ENCODE measurements at regions not wholly inside any gene's neighbourhood (a gene's known extent, or its start where the extent isn't known, plus 50 kb on each side); places are given as distances from the start of the nearest gene placed in this dataset.

DNA sequence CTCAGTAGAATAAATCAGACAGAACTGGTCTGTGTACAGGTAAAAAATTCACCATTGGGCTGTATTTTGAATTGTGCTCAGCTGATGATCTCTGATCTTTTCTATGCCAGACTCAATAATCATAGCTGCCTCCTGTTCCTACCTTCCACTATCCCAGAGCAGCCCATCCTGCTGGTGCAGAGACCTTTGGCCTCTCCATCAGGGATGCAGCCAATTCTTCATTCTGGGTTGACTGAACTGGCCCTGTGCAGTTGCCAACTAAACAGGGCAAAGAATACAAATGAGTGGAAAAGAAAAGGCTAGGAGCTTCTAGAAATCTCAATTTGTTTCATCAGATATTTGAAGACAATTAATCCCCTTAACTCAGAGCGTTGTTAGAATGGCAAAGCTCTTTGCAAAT lies 1781.3 kb upstream of the CELF4 start:
- TF ChIP-seq, protein P1, sequence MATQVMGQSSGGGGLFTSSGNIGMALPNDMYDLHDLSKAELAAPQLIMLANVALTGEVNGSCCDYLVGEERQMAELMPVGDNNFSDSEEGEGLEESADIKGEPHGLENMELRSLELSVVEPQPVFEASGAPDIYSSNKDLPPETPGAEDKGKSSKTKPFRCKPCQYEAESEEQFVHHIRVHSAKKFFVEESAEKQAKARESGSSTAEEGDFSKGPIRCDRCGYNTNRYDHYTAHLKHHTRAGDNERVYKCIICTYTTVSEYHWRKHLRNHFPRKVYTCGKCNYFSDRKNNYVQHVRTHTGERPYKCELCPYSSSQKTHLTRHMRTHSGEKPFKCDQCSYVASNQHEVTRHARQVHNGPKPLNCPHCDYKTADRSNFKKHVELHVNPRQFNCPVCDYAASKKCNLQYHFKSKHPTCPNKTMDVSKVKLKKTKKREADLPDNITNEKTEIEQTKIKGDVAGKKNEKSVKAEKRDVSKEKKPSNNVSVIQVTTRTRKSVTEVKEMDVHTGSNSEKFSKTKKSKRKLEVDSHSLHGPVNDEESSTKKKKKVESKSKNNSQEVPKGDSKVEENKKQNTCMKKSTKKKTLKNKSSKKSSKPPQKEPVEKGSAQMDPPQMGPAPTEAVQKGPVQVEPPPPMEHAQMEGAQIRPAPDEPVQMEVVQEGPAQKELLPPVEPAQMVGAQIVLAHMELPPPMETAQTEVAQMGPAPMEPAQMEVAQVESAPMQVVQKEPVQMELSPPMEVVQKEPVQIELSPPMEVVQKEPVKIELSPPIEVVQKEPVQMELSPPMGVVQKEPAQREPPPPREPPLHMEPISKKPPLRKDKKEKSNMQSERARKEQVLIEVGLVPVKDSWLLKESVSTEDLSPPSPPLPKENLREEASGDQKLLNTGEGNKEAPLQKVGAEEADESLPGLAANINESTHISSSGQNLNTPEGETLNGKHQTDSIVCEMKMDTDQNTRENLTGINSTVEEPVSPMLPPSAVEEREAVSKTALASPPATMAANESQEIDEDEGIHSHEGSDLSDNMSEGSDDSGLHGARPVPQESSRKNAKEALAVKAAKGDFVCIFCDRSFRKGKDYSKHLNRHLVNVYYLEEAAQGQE (IDR thresholded peaks at IDR 0.05; ENCODE audit: insufficient read depth in 1 of 2, low read depth in 2 of 2, low read length in 2 of 2): no peak
- no peak for TF ChIP-seq POLR2AphosphoS5 (IDR thresholded peaks at IDR 0.05; ENCODE audit: low read depth, low read length)

Data from PFSK-1 (cell line).